ENCODE measurements at regions not wholly inside any gene's neighbourhood (a gene's known extent, or its start where the extent isn't known, plus 50 kb on each side); places are given as distances from the start of the nearest gene placed in this dataset.

GRCh38 chr7:57361406-57361805 is 88.6 kb upstream of the ZNF716 start:
- intact Hi-C loops (cut with DNase I) = no loop called here
- Histone ChIP-seq H3K27ac (no peak overlapping the region), H3K9me3 (no peaks in the 10 kb centered on the region), H3K36me3 (no peaks in the 10 kb centered on the region), H3K27me3 (no peaks in the 10 kb centered on the region), H3K4me1 (no peaks in the 10 kb centered on the region), H3K4me3 (no peak overlapping the region)
- DNase-seq (ENCODE audit: low spot score in 2 of 2) = no peak
- no peak for TF ChIP-seq CTCF (IDR thresholded peaks at IDR 0.05)

GRCh38 chr7:57362868-57363267 is 87.1 kb upstream of the ZNF716 start:
- intact Hi-C loops (cut with DNase I) = no loop called here
- H3K4me1 ChIP-seq = no peaks in the 10 kb centered on the region
- H3K27me3 ChIP-seq = no peaks in the 10 kb centered on the region
- no peak for DNase-seq (ENCODE audit: low spot score in 2 of 2)
- H3K27ac ChIP-seq = no peak overlapping the region
- H3K4me3 ChIP-seq = no peak overlapping the region
- no peak for TF ChIP-seq CTCF (IDR thresholded peaks at IDR 0.05)
- no peaks in the 10 kb centered on the region for H3K36me3 ChIP-seq
- H3K9me3 ChIP-seq = no peaks in the 10 kb centered on the region

- Histone ChIP-seq H3K9me3 (no peaks in the 10 kb centered on the region), H3K27ac (no peak overlapping the region), H3K4me1 (no peaks in the 10 kb centered on the region), H3K27me3 (no peaks in the 10 kb centered on the region), H3K4me3 (no peak overlapping the region), H3K36me3 (no peaks in the 10 kb centered on the region)
- intact Hi-C loops (cut with DNase I) = no loop called here
- no peak for DNase-seq (ENCODE audit: low spot score in 2 of 2)
- no peak for TF ChIP-seq CTCF (IDR thresholded peaks at IDR 0.05)
Observed at GRCh38 chr7:57363321-57363720, 86.7 kb upstream of the ZNF716 start.

GRCh38 chr7:57364933-57365710 is 84.9 kb upstream of the ZNF716 start:
- Histone ChIP-seq H3K9me3 (no peaks in the 10 kb centered on the region), H3K27ac (no peak overlapping the region), H3K27me3 (no peaks in the 10 kb centered on the region), H3K36me3 (no peaks in the 10 kb centered on the region), H3K4me1 (no peaks in the 10 kb centered on the region), H3K4me3 (no peak overlapping the region)
- intact Hi-C loops (cut with DNase I) = no loop called here
- no peak for TF ChIP-seq CTCF (IDR thresholded peaks at IDR 0.05)
- no peak for DNase-seq (ENCODE audit: low spot score in 2 of 2)

GRCh38 chr7:57367171-57367570 is 82.8 kb upstream of the ZNF716 start:
- Histone ChIP-seq H3K27ac (no peak overlapping the region), H3K4me3 (no peak overlapping the region), H3K27me3 (no peaks in the 10 kb centered on the region), H3K9me3 (no peaks in the 10 kb centered on the region), H3K36me3 (no peaks in the 10 kb centered on the region), H3K4me1 (no peaks in the 10 kb centered on the region)
- TF ChIP-seq CTCF (IDR thresholded peaks at IDR 0.05) = no peak
- intact Hi-C loops (cut with DNase I) = no loop called here
- DNase-seq (ENCODE audit: low spot score in 2 of 2) = no peak
